HG03575 (cell line): ENCODE measurements at regions not wholly inside any gene's neighbourhood (a gene's known extent, or its start where the extent isn't known, plus 50 kb on each side); places are given as distances from the start of the nearest gene placed in this dataset.
"Not testable (repeated sequence)": the region's sequence is repeated elsewhere in the genome, so short reads cannot be mapped to it uniquely, and the experiment has no call there.

Experiments
- ATAC-seq: cut with Tn5 transposase; IDR thresholded peaks from one replicate; pipeline ENCODE4 v1.9.1; 2021; ENCODE audit not compliant: unreplicated experiment, insufficient number of reproducible peaks, low FRiP score; ENCODE audit errors: extremely low read depth

DNA sequence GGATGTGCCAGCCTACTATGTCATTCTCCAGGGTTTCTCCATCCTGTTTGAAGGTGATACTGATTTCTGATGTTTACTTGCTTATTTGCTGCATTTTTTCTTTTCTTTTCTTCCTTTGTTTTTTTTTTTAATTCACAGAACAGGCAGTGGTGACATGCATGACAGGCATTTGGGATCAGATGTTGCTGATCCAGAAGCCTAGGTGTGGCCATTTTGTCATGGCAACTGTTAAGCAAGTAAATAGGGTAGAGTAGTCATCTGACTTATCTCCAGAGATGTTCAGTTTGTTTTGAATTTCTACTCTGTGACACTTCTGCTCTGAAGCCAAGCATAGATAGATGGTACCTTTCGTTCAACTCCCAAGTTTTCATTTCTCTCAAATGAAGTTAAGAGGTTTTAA is 85.4 kb upstream of the IKBKE start:
- ATAC-seq: not testable (repeated sequence)

DNA sequence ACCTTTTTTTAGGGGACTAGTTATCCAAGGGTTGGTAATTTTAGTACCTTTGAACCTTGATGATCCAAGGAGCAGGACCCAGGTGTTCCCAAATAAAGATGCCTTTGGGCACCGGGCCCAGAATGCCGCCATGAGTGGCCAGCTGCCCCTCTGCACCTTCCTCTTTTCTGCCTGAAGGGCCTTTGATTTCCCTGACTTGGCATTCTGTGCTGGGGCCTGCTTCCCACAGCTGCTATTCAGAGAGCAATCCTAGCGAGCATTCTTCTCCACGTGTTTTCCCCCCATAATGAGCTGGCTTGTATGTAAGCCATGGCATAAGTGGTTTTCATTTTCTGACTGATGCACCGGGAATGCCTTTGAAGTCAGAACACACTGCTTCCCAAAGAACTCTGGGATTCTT is 82.6 kb upstream of the IKBKE start:
- not testable (repeated sequence) for ATAC-seq

DNA sequence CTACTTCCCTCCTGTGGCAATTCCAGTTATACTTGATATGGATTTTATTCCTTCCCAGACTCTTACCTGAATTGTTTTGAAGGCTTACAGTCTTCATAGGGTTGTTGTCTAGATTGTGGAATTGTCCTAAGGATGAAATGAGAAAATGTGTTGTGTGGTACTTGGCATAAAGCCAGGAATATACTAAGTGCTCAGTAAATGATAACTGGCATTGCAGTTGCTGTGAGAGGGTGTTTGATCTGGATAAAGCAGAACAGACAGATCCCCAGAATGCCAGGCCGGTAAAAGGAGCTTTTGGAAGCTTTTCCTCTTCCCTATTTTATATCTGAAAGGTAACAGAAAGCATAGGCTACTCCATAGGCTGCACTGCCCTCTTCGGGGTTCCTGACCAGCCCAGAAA is 78.4 kb upstream of the IKBKE start:
- not testable (repeated sequence) for ATAC-seq

DNA sequence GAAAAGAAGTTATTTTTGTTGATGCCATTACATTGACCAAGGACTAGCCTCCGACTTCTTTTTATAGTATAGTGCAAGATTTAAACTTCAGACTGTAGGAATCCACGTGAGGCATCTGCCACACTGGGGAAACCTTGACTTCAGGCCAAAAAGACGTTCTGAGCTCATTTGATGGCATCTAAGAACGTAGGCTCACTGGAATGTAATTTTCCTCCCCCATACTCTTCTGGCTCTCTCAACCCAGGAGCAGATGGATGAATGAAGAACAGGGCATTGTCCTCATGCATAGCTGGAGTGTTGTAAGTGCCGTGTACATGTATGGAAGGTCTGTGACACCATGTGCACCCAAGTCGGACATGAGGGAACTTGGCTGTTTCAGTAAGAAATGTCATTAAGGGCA is 72.8 kb upstream of the IKBKE start:
- ATAC-seq: not testable (repeated sequence)

DNA sequence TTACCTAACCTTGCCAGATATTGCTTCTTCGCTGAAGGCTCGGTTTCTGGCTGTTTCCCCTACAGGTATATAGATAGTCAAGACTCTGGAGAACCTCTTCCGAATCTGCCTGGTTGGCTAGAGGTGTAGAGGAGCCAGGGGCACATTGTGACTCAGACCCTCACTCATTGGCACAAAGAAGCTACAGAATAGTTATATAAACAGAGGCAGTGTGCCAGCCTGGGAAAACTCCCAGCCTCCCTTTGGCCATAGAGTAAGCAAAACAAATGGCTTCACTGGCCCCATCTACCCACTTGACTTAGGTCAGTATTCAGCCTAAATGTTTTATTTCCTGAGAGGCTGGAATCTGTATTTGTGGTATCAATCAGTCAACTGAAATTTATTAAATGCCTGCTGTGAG is 72.0 kb upstream of the IKBKE start:
- ATAC-seq: not testable (repeated sequence)

DNA sequence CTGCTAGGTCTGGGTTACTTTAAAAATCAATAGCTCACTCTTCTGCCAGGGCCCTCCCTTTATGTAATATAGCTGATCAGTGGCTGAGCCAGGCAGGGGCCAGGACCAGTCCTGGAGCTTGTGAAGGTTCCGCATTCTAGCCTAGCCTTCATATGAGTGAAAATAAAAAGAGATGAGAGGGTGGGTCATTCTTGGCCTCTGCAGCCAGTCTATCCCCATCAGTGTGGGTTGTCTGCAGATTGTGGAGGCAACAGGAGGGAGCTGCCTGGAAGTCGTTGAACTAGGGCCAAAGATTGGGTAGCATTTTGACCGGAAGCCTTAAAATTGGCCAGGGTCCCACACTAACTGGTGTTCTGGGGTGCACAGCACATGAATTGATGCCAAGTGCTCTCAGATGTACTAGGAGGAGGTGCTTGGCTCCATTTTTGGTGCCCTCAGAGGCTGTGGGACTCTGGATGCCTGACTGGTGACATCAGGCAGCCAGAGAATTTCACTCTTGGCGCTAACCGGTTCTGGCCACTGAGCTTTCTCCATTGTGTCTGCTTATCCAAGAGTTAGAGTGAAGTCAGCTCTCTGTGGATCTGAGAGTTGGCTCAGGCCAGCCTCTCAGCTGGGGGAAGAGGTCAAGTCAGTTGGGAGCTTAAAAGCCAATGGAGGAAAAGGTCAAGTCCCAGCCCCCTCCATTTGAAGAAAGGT is 66.5 kb upstream of the IKBKE start:
- not testable (repeated sequence) for ATAC-seq

DNA sequence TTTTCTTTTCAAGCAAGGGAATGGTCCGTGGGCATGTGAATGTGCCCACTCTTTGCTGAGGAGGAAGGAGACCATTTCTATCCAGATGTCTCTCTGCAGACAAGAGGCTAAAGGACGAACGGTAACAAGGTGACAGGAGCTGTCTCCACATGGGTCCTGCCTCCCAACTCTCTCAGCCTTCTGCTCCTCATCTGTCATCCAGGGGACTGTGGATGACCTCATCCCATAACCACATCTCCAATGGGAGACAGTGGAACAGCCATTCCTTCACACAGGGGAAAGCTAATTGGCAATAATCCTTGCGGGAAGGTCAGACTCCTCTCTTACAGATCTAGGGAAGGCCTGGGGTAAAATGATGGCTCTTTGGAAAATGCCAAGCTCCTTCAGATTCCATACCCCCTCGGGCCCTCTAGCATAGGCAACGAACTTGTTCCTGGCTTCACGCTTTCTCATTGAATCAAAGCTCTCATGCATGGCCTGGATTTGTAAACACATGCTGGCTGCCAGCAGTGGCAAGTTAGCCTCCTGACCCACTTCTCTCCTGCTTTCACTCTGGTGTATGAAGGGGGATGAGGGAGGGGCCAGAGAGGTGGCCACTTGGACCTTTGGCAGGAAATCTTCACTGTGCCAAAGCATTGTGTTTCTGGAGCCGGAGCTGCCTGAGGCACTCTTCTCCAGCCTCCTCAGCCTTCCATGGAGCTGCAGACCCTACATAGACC is 65.8 kb upstream of the IKBKE start:
- ATAC-seq: not testable (repeated sequence)

DNA sequence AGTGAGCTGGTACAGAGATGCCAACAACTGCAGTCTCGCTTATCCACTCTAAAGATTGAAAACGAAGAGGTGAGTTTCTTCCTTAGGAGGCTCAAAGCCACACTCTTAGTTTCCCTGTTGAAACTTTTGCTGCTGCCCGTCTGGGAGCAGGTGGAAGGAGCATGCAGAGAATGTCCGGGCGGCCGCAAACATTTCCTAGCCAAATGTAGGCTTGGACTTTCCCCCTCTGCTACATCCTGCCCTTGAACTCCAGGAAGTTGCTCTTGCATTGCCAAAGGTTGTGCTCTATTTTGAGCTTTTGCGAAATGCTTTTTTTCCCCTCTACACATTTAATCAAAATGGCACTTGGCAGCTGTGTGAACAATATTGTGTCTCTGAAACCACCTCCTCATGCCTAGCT is 65.0 kb upstream of the IKBKE start:
- ATAC-seq: not testable (repeated sequence)

DNA sequence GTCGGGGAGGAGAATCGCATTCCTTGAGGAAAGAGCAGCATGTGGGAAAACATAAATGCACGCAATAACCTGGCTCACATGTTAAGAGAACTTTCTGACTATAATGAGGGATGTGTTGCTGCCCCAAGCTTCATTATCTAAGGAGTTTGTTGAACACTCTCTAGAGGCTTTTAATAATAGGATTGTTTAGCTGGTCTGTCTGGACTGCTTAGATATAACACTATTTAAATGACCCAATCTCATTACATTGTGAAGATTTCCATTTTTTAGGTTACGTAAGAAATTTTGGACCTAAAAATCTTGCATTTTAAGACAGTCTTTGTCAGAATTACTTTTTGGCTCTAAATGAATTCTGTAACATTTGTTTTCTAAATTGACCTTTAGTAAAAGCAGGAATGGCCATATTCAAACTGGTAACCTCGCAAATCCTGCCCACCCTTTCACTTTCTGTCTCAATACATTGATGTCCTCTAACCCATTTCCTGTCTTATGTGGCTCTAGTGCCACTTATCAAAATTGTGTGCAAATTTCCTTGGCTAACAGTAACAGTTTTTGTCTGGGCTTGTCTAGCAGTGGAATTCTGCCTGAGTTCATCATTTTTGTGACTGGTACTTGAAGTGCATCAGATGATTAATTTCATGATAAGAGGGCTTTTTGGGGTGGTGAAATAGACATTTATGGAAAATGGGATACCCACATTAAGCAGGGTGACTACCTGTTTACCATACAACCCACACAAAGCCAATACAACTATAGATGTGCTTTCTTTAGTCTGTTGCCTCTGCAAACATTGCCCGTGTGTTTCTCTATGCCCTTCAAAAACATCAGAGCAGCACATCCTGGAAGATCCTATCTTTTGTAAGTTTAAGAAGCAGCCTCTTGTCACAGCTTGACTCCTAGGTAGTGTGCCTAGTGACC is 61.6 kb upstream of the IKBKE start:
- not testable (repeated sequence) for ATAC-seq

DNA sequence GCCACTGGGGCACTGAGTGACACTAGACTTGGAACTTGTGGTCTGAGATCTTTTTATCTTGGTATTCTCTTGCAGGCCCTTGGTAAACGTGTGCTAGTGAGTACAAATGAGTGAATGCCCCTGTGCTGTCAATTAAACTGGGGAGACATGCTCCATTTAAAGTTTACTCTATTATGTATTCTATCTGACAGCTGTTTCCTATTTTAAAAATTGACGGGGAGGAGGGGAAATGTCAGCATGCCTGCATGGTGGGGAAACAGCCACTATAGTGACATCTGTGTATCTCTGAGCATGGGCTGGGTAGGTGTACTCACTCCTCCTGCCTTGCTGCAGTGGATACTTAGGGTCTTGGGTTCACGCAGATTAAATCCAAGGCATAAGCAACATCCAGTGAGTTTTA is 59.0 kb upstream of the IKBKE start:
- ATAC-seq: no peak

DNA sequence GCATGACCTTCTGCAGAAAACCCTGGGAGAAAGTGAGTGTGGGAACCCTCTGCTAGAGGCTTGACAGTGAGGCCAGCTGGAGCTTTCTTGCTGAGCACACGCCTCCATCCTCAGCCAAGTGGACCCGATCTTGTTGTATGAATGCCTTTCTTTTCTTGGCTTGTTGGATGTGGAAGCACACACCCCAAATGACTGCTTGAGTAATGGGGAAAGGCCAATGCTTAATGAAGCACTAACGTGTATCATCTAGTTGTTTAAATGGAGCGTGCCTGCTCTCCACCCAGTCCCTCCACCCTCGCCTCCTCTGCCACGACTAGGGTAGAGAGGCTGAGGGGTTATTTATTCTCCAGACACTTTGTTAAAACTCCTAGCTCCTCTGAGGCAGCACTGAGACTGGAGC is 54.3 kb upstream of the IKBKE start:
- ATAC-seq: no peak

DNA sequence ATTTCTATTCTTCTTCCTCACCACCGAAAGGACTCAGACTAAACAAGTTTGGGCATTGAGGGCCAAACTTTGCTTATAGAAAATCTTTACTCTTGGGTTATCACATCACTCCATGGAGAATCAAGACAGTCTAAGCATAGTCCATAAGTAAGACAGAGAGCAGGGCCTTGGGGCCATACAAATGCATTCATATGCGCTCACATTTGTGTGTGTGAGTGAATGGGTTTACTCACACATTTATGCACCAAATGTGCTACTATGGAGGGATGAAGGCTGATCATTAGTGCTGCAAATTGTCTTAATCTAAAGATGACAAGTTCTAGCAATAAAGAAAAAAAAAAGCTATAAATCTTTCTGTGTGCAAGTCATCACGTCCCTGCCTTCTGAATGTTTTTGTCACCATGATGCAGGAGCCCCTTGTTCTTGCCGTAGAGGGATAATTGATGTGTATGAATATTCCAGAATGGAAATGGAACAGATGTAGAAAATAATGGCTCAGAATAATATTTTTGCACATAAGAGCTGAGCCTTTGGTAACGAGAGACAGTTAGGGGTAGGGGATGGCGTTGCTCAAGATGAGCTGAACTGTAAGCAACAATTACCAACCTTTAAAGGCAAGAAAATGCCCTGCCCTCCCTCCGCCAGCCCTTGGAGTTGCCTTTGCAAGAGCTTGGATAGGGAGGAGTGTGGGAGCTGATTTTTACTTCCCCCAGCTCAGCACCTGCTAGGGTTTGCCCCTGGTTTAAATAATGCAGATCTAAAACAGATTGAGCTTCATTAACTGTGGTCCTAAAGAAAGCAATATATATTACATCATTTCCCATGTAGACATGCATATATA is 52.3 kb upstream of the IKBKE start:
- ATAC-seq: no peak

DNA sequence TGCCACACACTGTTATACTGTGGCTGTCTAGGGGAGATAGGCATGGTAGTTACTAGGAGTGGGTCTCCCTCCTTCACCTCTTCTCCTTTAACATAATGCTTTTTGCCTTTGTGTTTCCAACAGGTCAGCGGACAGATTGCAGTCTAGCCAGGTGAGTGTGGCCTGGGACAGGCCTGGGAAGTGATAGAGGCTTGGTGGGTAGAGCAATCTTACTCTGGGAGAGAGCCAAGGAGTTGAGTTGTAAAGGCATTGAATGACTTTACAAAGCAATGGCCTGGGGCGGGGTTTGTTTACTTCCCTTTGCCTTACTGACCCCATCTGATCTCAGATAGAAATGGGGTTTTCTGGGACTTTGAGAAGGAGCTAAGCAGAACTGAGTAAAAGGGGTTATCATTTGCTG is 51.0 kb upstream of the IKBKE start:
- ATAC-seq: no peak

DNA sequence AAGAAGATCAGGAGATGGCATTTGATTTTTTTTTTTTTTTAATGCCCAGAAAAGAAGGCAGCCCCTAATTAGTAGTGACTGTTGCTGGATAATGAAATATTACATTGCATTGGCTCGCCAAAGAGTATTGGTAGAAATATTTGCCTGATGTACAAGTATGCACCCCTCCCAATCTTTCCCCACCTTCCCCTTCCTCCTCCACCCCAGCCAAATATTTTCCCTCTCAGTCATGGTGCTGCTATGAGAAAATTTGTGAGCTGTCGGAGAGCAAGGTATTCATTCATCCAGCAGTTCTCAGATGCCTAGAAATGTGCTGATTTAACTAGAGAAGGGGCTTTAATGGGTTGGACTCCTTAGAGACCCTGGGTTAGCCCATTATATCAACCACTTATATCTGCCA is 50.5 kb upstream of the IKBKE start:
- ATAC-seq: no peak

DNA sequence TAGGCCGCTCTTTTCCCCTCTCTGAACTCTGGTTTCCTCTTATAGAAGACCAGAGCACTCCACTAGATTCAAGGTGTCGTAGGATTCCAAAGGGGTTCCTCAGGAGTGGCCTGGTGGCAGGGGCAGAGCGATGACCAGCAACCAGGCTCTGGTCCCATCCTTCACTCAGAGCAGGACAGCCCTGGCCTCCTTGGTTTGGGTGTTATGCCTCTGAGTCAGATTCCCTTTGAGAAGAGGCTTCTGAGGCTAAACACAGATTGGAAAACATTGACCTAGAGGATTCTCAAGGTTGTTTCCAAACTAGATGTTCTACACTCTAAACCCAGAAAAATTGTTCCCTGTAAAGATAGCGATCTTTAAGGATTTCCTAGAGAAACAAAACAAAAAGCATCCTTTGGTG is 49.8 kb upstream of the IKBKE start:
- ATAC-seq: no peak
